ENCODE measurements at regions not wholly inside any gene's neighbourhood (a gene's known extent, or its start where the extent isn't known, plus 50 kb on each side); places are given as distances from the start of the nearest gene placed in this dataset.

DNA sequence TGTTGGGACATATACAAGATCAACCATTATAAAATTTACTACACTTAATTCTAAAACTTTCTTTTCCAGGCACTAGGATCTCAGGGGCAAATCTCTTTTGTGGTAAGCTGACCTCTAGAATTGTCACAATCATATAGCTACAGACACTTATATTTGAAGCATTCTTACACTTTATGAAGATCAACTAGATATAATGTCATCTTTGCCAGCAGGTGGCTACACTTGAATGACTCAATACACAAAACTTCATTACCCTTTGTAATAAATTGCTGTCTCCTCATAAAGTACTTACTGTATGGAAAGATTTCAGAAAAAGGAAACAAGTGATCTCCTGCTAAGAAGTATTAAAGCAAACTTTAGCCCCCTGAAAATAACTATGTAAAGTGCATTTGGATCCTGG, 77.8 kb downstream of the RDH14 start:
- no peak overlapping the region for H3K27ac Mint-ChIP-seq
- no peaks in the 10 kb centered on the region for H3K9me3 ChIP-seq (ENCODE audit: control insufficient read depth, low read length, poor library complexity, severe bottlenecking)
- peaks cover 20% of the 10 kb centered on the region for H3K27me3 Mint-ChIP-seq
- ATAC-seq (no peak), DNase-seq (no peak)
- H3K4me1 Mint-ChIP-seq, result peaks cover 2% of the 10 kb centered on the region
- H3K36me3 Mint-ChIP-seq (ENCODE audit: low read depth), result peaks cover 2% of the 10 kb centered on the region
- H3K4me3 Mint-ChIP-seq, result no peak overlapping the region

DNA sequence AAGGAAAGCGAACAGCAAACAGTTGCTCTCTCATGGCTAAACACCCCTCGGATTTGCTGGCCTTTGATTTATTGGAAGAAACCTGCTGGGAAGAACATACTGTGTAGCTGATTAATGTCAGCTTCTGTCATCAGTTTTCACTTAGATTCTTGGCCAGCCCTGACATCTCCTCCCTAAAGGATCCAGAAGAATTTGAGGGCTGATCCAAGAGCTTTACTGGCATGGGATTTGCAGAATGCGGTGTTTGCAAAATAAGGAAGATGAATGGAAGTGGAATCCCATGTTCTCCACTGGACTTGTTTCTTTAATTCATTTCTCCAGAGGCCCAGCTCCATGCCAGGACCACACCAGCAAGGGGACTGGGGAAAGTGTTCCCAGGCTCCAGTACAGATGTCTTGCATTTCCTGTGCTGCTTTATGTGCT, 80.5 kb downstream of the RDH14 start:
- DNase-seq, result no peak
- no peaks in the 10 kb centered on the region for H3K9me3 ChIP-seq (ENCODE audit: control insufficient read depth, low read length, poor library complexity, severe bottlenecking)
- Mint-ChIP-seq H3K27ac (no peak overlapping the region), H3K4me3 (no peak overlapping the region), H3K36me3 (ENCODE audit: low read depth) (peaks cover 2% of the 10 kb centered on the region), H3K27me3 (peaks cover 19% of the 10 kb centered on the region), H3K4me1 (no peaks in the 10 kb centered on the region)
- no peak for ATAC-seq

DNA sequence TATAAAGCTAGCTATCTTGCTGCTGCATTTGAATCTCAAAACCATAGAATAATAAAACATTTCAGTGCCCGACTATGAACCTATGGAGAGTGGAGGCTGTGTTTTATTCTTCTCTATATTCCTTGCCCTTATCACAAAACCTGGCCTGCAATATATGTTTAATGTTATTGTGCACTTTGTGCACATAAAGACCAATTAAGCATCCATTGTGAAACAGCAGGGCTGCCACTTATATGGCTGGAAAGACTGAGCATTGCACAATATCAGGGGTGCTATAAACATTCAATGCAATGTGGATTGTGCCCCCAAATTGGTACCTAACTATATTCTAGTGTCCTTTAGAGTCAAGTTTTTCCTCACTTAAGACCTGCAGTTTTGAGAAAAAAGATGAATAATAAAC, 83.2 kb downstream of the RDH14 start:
- no peak for ATAC-seq
- H3K36me3 Mint-ChIP-seq (ENCODE audit: low read depth), result peaks cover 2% of the 10 kb centered on the region
- H3K4me3 Mint-ChIP-seq, result no peak overlapping the region
- H3K27ac Mint-ChIP-seq, result no peak overlapping the region
- H3K4me1 Mint-ChIP-seq, result no peaks in the 10 kb centered on the region
- H3K27me3 Mint-ChIP-seq, result peaks cover 35% of the 10 kb centered on the region
- DNase-seq, result no peak
- H3K9me3 ChIP-seq (ENCODE audit: control insufficient read depth, low read length, poor library complexity, severe bottlenecking), result no peaks in the 10 kb centered on the region

DNA sequence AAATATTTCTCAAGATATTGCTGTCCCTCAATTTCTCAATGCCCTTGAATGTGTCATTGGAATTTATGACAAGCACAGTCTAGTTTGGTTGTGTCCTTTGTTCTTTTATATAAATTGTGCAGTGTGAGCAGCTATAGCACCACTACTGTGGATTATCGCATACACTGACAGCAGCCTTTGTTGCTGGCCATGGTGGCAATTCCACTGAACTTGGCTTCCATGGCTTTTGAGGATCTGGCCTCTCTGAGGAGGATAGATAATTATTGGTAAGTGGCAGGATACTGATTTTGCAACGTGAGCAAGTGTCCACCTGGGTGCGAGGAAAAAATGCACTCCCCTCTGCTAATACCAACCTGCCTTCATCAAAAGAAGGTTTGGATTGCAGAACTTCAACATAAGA, 84.0 kb downstream of the RDH14 start:
- no peaks in the 10 kb centered on the region for H3K9me3 ChIP-seq (ENCODE audit: control insufficient read depth, low read length, poor library complexity, severe bottlenecking)
- peaks cover 38% of the 10 kb centered on the region for H3K27me3 Mint-ChIP-seq
- H3K36me3 Mint-ChIP-seq (ENCODE audit: low read depth), result peaks cover 2% of the 10 kb centered on the region
- no peak overlapping the region for H3K27ac Mint-ChIP-seq
- DNase-seq (no peak), ATAC-seq (no peak)
- H3K4me1 Mint-ChIP-seq, result no peaks in the 10 kb centered on the region
- no peak overlapping the region for H3K4me3 Mint-ChIP-seq

DNA sequence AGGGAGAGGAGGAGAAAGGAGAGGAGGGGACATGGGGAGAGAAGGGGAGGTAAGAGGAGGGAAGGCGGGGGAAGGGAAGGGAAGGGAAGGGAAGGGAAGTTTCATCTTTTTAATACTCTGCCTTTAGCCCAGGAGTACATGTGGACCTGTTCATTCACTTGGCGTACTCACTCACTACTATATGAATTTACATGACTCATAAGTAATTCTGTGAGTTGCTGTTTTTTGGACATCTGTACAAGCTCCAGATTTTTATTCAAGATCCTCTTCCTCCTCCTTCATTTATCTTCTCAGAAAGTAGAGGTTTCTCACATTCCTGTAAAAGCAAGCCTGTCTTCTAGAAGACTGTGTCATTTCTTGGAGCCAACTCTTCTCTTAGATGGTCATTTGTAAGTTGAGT, 84.6 kb downstream of the RDH14 start:
- Mint-ChIP-seq H3K27ac (no peak overlapping the region), H3K4me1 (no peaks in the 10 kb centered on the region), H3K36me3 (ENCODE audit: low read depth) (peaks cover 2% of the 10 kb centered on the region), H3K27me3 (peaks cover 38% of the 10 kb centered on the region), H3K4me3 (no peak overlapping the region)
- no peaks in the 10 kb centered on the region for H3K9me3 ChIP-seq (ENCODE audit: control insufficient read depth, low read length, poor library complexity, severe bottlenecking)
- DNase-seq (no peak), ATAC-seq (no peak)

DNA sequence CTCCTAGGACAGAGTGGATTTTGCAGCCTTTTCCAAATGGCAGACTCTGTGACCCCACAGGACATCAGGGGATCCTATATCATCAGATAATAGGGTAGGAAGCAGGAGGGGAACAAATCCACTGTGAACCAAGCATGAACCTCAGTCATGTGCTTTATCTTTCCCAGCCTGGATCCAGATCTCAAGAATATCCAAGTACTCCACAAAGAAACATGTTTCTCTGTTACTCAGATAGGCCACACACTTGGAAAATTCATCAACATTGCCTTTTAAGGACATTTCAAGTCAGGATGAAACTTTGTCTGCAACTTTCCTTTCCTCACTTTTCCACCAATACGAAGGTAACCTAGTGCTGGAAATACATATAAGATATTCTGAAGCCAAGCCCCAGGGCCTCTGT, 85.8 kb downstream of the RDH14 start:
- ATAC-seq (no peak), DNase-seq (no peak)
- no peaks in the 10 kb centered on the region for H3K9me3 ChIP-seq (ENCODE audit: control insufficient read depth, low read length, poor library complexity, severe bottlenecking)
- Mint-ChIP-seq H3K27me3 (peaks cover 34% of the 10 kb centered on the region), H3K27ac (no peak overlapping the region), H3K36me3 (ENCODE audit: low read depth) (peaks cover 2% of the 10 kb centered on the region), H3K4me3 (no peak overlapping the region), H3K4me1 (no peaks in the 10 kb centered on the region)

DNA sequence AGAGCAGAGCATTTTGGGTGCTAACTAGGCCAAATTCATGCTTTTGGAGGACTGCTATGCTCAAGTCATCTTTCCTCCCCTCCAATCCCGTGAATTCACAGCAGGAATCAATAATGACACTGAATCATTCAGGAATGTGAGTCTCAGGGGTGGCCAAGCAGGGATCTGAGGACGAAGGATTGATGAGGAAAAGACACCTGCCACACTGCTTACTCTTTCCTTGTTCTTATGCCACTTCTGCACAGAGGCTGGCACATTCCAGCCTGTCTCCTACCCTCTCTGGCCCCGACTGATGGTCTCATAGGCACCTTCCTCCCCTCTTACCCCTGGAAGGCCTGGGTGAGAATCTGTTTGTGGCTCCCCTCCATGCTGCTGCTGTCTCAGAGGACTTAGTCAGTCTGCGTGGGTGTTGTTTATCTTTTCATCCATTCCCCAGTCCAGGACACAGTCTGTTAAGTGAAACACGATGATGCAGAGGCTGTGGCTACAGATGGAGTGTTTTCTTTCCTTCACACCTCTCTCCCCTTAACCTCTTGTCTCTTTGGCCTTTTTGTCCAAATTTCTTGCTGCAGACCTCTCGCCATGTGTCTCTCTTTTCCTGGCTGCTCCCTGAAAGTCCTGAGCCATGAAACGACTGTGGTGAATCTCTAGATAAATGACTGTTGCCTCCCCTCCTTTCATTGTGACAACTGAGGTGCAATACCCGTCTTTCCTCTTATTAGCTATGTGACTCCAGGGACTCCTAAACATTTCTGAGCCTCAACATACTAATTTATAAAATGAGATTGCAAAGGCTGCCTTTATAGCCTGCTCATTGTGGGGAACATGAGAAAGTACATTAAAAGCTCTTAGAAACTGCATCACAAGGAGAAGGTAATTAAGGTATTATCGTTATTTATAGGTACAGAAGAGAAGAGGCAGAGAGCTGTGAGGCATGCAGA, 86.9 kb downstream of the RDH14 start:
- Mint-ChIP-seq H3K27me3 (peaks cover 38% of the 10 kb centered on the region), H3K4me3 (no peak overlapping the region), H3K36me3 (ENCODE audit: low read depth) (peaks cover 2% of the 10 kb centered on the region), H3K4me1 (peaks cover 3% of the 10 kb centered on the region), H3K27ac (no peak overlapping the region)
- DNase-seq, result no peak
- no peaks in the 10 kb centered on the region for H3K9me3 ChIP-seq (ENCODE audit: control insufficient read depth, low read length, poor library complexity, severe bottlenecking)
- ATAC-seq, result no peak

DNA sequence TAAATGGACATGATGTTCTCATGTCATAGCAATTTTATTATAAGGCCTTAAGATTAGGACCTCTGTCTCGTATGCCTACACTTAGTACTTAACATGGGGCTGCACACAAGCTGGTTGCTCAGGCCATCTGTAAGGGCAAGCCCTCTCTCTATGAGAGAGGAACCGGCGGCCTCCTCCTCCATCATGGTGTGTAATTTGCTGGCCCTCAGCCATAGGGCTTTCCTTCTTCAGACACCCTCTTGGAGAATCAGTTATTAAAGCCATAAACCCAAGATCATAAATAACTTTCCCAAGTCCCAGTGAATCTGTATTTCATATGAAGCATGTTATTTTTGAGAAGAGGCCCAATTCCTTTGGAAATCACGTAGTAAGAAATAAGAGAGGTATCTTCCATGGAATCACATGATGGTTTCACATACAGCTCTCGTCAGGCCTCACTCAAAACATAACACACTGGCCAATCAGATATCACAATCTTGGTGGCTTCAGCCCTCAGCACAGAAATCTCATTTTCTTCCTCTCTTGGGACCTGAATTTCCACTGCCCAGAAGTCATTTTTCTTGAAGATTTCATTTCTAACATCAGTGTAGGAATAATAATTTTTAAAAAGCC, 92.6 kb downstream of the RDH14 start:
- Mint-ChIP-seq H3K4me3 (no peak overlapping the region), H3K4me1 (peaks cover 3% of the 10 kb centered on the region), H3K27me3 (peaks cover 34% of the 10 kb centered on the region), H3K27ac (no peak overlapping the region), H3K36me3 (ENCODE audit: low read depth) (peaks cover under 1% of the 10 kb centered on the region)
- DNase-seq, result no peak
- no peaks in the 10 kb centered on the region for H3K9me3 ChIP-seq (ENCODE audit: control insufficient read depth, low read length, poor library complexity, severe bottlenecking)
- ATAC-seq, result no peak

DNA sequence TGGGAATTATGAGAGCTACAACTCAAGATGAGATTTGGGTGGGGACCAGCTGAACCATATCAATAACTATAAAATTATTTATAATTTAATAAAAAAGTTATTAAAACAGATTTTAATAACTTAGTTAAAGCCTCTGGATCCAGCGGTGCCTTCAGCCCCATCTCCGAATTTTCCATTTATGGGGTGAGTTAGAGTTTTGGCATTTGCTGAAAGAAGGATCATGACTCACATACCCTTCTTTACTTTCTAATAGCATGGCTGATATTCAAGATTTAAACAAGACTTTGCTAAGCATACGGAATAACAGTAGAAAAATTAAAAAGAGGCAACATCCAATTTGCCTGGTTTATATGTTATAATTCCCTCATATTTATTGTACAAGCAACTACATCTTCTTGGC, 94.5 kb downstream of the RDH14 start:
- no peak for DNase-seq
- no peak overlapping the region for H3K27ac Mint-ChIP-seq
- H3K4me1 Mint-ChIP-seq, result peaks cover 3% of the 10 kb centered on the region
- no peak overlapping the region for H3K4me3 Mint-ChIP-seq
- ATAC-seq, result no peak
- peaks cover 2% of the 10 kb centered on the region for H3K36me3 Mint-ChIP-seq (ENCODE audit: low read depth)
- H3K9me3 ChIP-seq (ENCODE audit: control insufficient read depth, low read length, poor library complexity, severe bottlenecking), result no peaks in the 10 kb centered on the region
- peaks cover 32% of the 10 kb centered on the region for H3K27me3 Mint-ChIP-seq

DNA sequence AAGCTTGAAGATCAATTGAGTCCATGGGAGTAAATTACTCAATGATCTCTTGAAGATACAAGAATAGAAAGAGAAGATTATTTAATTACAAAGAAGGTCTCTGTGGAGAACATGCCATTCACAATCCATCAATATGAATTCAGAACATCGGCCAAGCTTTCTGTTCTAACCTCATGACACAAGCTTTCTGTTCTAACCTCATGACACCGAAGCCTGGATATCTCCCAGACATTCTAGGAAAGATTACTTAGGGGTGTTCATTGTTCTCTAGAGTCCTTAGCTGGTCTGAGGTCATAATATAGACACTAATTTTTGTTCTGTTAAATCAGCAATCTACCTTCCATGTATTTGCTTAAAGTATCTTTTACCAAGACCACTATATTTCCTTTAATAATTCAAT, 95.5 kb downstream of the RDH14 start:
- Mint-ChIP-seq H3K27ac (no peak overlapping the region), H3K4me3 (no peak overlapping the region), H3K27me3 (peaks cover 31% of the 10 kb centered on the region), H3K36me3 (ENCODE audit: low read depth) (peaks cover 2% of the 10 kb centered on the region), H3K4me1 (peaks cover 3% of the 10 kb centered on the region)
- DNase-seq, result no peak
- no peak for ATAC-seq
- H3K9me3 ChIP-seq (ENCODE audit: control insufficient read depth, low read length, poor library complexity, severe bottlenecking), result no peaks in the 10 kb centered on the region

DNA sequence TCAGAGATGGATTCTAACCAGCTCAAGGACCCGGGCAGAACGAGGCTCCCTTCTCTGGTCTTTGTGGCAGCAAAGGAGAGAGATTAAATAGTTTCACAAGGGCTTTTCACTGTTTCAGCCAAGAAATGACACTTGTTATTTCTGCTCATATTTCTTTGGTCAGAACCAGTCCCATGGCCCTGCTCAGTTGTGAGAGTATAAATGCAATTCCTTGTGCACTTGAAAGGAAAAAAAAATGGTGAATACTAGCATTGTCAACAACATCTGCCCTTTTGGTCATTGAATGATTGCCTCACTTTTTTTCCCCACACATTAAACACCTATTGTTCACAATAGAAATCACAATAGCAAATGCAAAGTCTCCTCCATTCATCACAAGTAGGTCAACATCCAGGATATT, 104.4 kb downstream of the RDH14 start:
- H3K4me3 Mint-ChIP-seq, result no peak overlapping the region
- no peak overlapping the region for H3K27ac Mint-ChIP-seq
- H3K27me3 Mint-ChIP-seq, result peaks cover 62% of the 10 kb centered on the region
- no peaks in the 10 kb centered on the region for H3K4me1 Mint-ChIP-seq
- no peak for ATAC-seq
- H3K36me3 Mint-ChIP-seq (ENCODE audit: low read depth), result no peaks in the 10 kb centered on the region
- DNase-seq, result no peak
- H3K9me3 ChIP-seq (ENCODE audit: control insufficient read depth, low read length, poor library complexity, severe bottlenecking), result no peaks in the 10 kb centered on the region

DNA sequence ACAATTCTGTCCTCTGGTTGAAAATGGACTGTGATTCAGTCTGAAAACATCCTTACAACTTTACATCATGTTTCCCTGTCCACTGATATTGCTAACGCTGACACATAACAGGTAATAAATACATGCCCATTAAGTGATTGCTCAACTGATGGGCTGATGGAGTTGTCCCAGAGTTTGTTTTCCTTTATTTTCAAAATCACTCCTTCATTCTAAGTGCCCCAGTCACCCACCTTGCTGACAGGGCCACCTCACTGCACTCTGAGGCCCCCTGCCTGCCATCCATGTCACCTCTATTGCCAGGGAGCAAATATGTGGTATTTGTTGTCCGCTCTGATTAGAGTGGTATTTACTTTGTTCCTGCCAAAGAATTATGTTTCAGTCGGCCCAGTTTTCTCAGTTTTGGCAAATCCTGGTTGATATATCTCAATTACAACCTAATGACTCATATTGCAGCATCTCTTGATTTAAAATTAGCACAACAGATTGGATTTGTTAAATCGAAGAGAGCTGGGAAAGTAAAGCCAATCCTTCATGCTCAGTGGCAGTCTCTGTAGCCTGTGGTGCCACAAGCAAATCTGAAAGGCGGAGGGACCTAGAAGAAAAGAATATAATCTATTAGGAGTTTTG, 105.1 kb downstream of the RDH14 start:
- H3K9me3 ChIP-seq (ENCODE audit: control insufficient read depth, low read length, poor library complexity, severe bottlenecking), result no peaks in the 10 kb centered on the region
- ATAC-seq, result no peak
- no peaks in the 10 kb centered on the region for H3K36me3 Mint-ChIP-seq (ENCODE audit: low read depth)
- no peak for DNase-seq
- no peak overlapping the region for H3K4me3 Mint-ChIP-seq
- no peak overlapping the region for H3K27ac Mint-ChIP-seq
- H3K4me1 Mint-ChIP-seq, result no peaks in the 10 kb centered on the region
- peaks cover 68% of the 10 kb centered on the region for H3K27me3 Mint-ChIP-seq

DNA sequence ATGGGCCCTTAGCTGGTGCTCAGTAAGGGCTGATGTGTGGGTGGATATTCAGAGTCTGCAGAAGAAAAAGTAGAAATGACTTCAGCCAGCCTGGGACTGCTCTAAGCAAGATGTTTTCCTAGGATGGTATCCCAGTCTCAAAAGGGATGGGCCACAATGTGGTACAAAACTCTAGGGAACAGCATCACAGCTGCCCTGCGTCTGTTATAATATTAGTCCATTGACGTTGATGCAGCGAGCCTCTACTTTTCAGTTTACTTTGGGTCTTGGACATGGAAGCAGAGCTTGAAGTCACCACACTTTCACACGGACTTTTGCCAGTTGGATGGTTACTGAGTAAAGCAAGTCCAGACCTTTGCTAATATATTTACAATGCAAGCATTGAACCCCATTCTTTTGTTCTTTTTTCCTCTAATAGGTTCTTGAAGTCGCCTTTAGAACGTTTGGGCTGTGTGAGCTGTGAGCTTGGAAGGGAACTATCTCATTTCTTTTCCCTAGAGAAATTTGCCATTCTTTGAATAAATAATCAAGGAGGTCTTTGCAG, 105.7 kb downstream of the RDH14 start:
- ATAC-seq, result no peak
- no peaks in the 10 kb centered on the region for H3K9me3 ChIP-seq (ENCODE audit: control insufficient read depth, low read length, poor library complexity, severe bottlenecking)
- Mint-ChIP-seq H3K36me3 (ENCODE audit: low read depth) (no peaks in the 10 kb centered on the region), H3K4me3 (no peak overlapping the region), H3K27me3 (peaks cover 65% of the 10 kb centered on the region), H3K4me1 (no peaks in the 10 kb centered on the region), H3K27ac (no peak overlapping the region)
- no peak for DNase-seq

Measured in T-helper 17 cell (primary cell).